GM12878 (cell line): ENCODE measurements at regions not wholly inside any gene's neighbourhood (a gene's known extent, or its start where the extent isn't known, plus 50 kb on each side); places are given as distances from the start of the nearest gene placed in this dataset.

Experiments
- CEBPB ChIP-seq, 2 experiments: fragments of 150-350 bp in 1 of 2; IDR thresholded peaks; 2 replicates each; pipeline ENCODE4 v1.6.1; 2012 to 2014; ENCODE audit warnings: low read depth in 2 of 2, low read length in 2 of 2, borderline replicate concordance in 1 of 2, inconsistent platforms in 1 of 2
- CTCF ChIP-seq, 3 experiments: IDR thresholded peaks in 2 of 3; conservative IDR thresholded peaks in 1 of 3; 2 replicates each; pipeline ENCODE4 v1.5.1; 2011; ENCODE audit warnings: low read depth in 3 of 3, low read length in 3 of 3, mild to moderate bottlenecking in 3 of 3, control low read depth in 2 of 3, moderate library complexity in 2 of 3, inconsistent platforms in 1 of 3, mixed read lengths in 1 of 3; ENCODE audit not compliant: control insufficient read depth in 2 of 3, insufficient read depth in 1 of 3; ENCODE audit errors: extremely low read depth in 1 of 3
- EP300 ChIP-seq, 2 experiments: fragments of 150-350 bp in 1 of 2; IDR thresholded peaks; 2 replicates each; pipeline ENCODE4 v1.6.1; 2011 to 2012; ENCODE audit warnings: low read depth in 2 of 2, low read length in 2 of 2, borderline replicate concordance in 1 of 2, improper control_type of control experiment in 1 of 2, inconsistent platforms in 1 of 2; ENCODE audit not compliant: control insufficient read depth in 1 of 2
- JUNB ChIP-seq: IDR thresholded peaks from 2 replicates; pipeline ENCODE4 v1.6.1; 2016; ENCODE audit warnings: antibody characterized with exemption, mild to moderate bottlenecking
- POLR2AphosphoS5 ChIP-seq: IDR thresholded peaks from 2 replicates; pipeline ENCODE4 v1.6.1; 2011; ENCODE audit warnings: mild to moderate bottlenecking, low read length, inconsistent platforms
- SIN3A ChIP-seq: IDR thresholded peaks from 2 replicates; pipeline ENCODE4 v1.6.1; 2012; ENCODE audit warnings: low read depth, low read length, improper control_type of control experiment
- TF ChIP-seq, protein P1 (sequence below): IDR thresholded peaks from 2 replicates; pipeline ENCODE4 v1.6.1; 2011; ENCODE audit warnings: low read depth, low read length, improper control_type of control experiment, borderline replicate concordance

- TF ChIP-seq JUNB: no peak
- no peak for TF ChIP-seq CTCF (IDR thresholded peaks at IDR 0.05 in 2 of 3, conservative IDR thresholded peaks at IDR 0.05 in 1 of 3; ENCODE audit: control insufficient read depth in 2 of 3, extremely low read depth in 1 of 3, insufficient read depth in 1 of 3, low read depth in 3 of 3, low read length in 3 of 3)
- TF ChIP-seq POLR2AphosphoS5: no peak
- no peak for TF ChIP-seq CEBPB (IDR thresholded peaks at IDR 0.05; ENCODE audit: borderline replicate concordance in 1 of 2, low read depth in 2 of 2, low read length in 2 of 2)
- no peak for TF ChIP-seq SIN3A
- no peak for TF ChIP-seq EP300 (IDR thresholded peaks at IDR 0.05; ENCODE audit: borderline replicate concordance in 1 of 2, control insufficient read depth in 1 of 2, low read depth in 2 of 2, low read length in 2 of 2)
- TF ChIP-seq, protein P1, sequence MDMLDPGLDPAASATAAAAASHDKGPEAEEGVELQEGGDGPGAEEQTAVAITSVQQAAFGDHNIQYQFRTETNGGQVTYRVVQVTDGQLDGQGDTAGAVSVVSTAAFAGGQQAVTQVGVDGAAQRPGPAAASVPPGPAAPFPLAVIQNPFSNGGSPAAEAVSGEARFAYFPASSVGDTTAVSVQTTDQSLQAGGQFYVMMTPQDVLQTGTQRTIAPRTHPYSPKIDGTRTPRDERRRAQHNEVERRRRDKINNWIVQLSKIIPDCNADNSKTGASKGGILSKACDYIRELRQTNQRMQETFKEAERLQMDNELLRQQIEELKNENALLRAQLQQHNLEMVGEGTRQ: no peak
Observed at GRCh38 chr4:10750714-10751113, 66.1 kb upstream of the CLNK start.
